Esophagus (tissue), 2 donors: ENCODE measurements at regions not wholly inside any gene's neighbourhood (a gene's known extent, or its start where the extent isn't known, plus 50 kb on each side); places are given as distances from the start of the nearest gene placed in this dataset.

Experiments
- H3K27ac ChIP-seq, 2 donors: one replicate each; pipeline ENCODE4 v1.5.1; 2013; ENCODE audit warnings: low read depth in 2 of 2, mild to moderate bottlenecking in 2 of 2, inconsistent platforms in 1 of 2, low read length in 1 of 2, moderate library complexity in 1 of 2
- H3K27me3 ChIP-seq, 2 donors: one replicate each; pipeline ENCODE4 v1.6.1; 2013; ENCODE audit warnings: low read length in 2 of 2, control low read depth in 1 of 2, mild to moderate bottlenecking in 1 of 2; ENCODE audit not compliant: insufficient read depth in 2 of 2, control insufficient read depth in 1 of 2
- H3K36me3 ChIP-seq, 2 donors: one replicate each; pipeline ENCODE4 v1.6.1; 2013; ENCODE audit warnings: low read length in 1 of 2; ENCODE audit not compliant: control insufficient read depth in 2 of 2, insufficient read depth in 2 of 2
- H3K4me1 ChIP-seq, 2 donors: one replicate each; pipeline ENCODE4 v1.6.1; 2013; ENCODE audit warnings: low read length in 1 of 2; ENCODE audit not compliant: control insufficient read depth in 2 of 2, insufficient read depth in 2 of 2
- H3K4me3 ChIP-seq, 2 donors: one replicate each; pipeline ENCODE4 v1.5.1; 2013; ENCODE audit warnings: low read length in 2 of 2, mild to moderate bottlenecking in 2 of 2, low read depth in 1 of 2, moderate library complexity in 1 of 2
- H3K9me3 ChIP-seq, 2 donors: one replicate each; pipeline ENCODE4 v1.6.1; 2013; ENCODE audit warnings: mild to moderate bottlenecking in 2 of 2, low read depth in 1 of 2, low read length in 1 of 2, moderate library complexity in 1 of 2; ENCODE audit not compliant: control insufficient read depth in 2 of 2, insufficient read depth in 1 of 2
- WGBS, 2 donors: extraction: QIAGEN DNeasy Blood & Tissue Kit; methylation state at CpG; one replicate each; pipeline ENCODE4 v1.1.7; 2013; 5-methylcytosine and 5-hydroxymethylcytosine counted together
- donor health status: healthy with polysubstance abuse.
- donor health status: Bipolar disorder and iron deficiency.

- no peaks in the 10 kb centered on the region for H3K9me3 ChIP-seq
- no peaks in the 10 kb centered on the region for H3K36me3 ChIP-seq
- H3K4me1 ChIP-seq, result no peaks in the 10 kb centered on the region
- WGBS, 2 donors, result 72 to 77% methylated on average over 3 of the region's 3 CpGs
- no peaks in the 10 kb centered on the region for H3K27me3 ChIP-seq
- no peak overlapping the region for H3K4me3 ChIP-seq
- H3K27ac ChIP-seq, result no peak overlapping the region
Observed at GRCh38 chr3:64958199-64958843, 270.5 kb upstream of the ADAMTS9 start.

- Histone ChIP-seq H3K4me1 (no peaks in the 10 kb centered on the region), H3K27me3 (no peaks in the 10 kb centered on the region), H3K36me3 (no peaks in the 10 kb centered on the region), H3K9me3 (no peaks in the 10 kb centered on the region), H3K27ac (no peak overlapping the region), H3K4me3 (no peak overlapping the region)
- 59 to 79% methylated on average over 6 of the region's 6 CpGs for WGBS, 2 donors
Observed at GRCh38 chr3:64957408-64958198, 269.8 kb upstream of the ADAMTS9 start.

GRCh38 chr3:64956711-64957325, 269.0 kb upstream of the ADAMTS9 start:
- Histone ChIP-seq H3K4me3 (no peak overlapping the region), H3K9me3 (no peaks in the 10 kb centered on the region), H3K4me1 (no peaks in the 10 kb centered on the region), H3K27ac (no peak overlapping the region), H3K27me3 (no peaks in the 10 kb centered on the region), H3K36me3 (no peaks in the 10 kb centered on the region)
- WGBS, 2 donors, result 44 to 55% methylated on average over 10 of the region's 10 CpGs

- H3K9me3 ChIP-seq, result no peaks in the 10 kb centered on the region
- 29 to 42% methylated on average over 4 of the region's 4 CpGs for WGBS, 2 donors
- H3K4me1 ChIP-seq, result no peaks in the 10 kb centered on the region
- H3K36me3 ChIP-seq, result no peaks in the 10 kb centered on the region
- H3K27me3 ChIP-seq, result no peaks in the 10 kb centered on the region
- H3K4me3 ChIP-seq, result no peak overlapping the region
- H3K27ac ChIP-seq, result peak overlapping the region in 1 of 2 donors; percentile 20
Observed at GRCh38 chr3:64954995-64955636, 267.3 kb upstream of the ADAMTS9 start.

DNA sequence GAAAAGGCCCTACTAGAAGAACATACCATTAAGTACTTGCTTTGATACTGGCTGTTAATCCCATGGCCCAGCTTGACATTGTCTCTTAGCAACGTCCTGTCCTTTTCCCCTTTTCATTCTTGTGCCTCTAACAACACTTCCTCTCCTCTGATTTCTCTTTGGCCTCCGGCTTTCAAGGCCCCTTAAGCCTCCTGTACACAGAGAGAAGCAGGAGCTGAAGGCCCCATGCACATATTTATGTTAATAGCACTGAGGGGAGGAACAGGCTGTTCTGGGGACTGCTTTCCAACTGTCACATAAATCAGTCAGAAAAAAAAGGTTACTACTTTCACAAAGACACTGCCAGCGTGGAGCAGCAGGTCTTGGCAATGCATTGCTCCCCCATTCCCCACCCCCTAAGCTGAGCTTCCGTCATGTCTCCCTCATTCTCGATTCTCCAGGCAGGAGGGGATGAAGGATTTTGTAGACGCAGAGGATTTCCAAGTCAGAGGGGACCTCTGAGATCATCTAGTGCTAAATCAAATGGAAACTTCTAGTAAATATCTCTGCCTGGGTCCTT, 257.4 kb upstream of the ADAMTS9 start:
- Histone ChIP-seq H3K36me3 (no peaks in the 10 kb centered on the region), H3K4me1 (no peaks in the 10 kb centered on the region), H3K27ac (peak overlapping the region in 1 of 2 donors; percentile 22), H3K4me3 (no peak overlapping the region), H3K27me3 (no peaks in the 10 kb centered on the region), H3K9me3 (no peaks in the 10 kb centered on the region)
- 15 to 31% methylated on average over 6 of the region's 6 CpGs for WGBS, 2 donors

- WGBS, 2 donors, result 82 to 84% methylated on average over 4 of the region's 4 CpGs
- H3K36me3 ChIP-seq, result no peaks in the 10 kb centered on the region
- no peaks in the 10 kb centered on the region for H3K27me3 ChIP-seq
- H3K4me1 ChIP-seq, result no peaks in the 10 kb centered on the region
- no peaks in the 10 kb centered on the region for H3K9me3 ChIP-seq
- no peak overlapping the region for H3K27ac ChIP-seq
- no peak overlapping the region for H3K4me3 ChIP-seq
Observed at GRCh38 chr3:64943866-64944265, 256.1 kb upstream of the ADAMTS9 start.

DNA sequence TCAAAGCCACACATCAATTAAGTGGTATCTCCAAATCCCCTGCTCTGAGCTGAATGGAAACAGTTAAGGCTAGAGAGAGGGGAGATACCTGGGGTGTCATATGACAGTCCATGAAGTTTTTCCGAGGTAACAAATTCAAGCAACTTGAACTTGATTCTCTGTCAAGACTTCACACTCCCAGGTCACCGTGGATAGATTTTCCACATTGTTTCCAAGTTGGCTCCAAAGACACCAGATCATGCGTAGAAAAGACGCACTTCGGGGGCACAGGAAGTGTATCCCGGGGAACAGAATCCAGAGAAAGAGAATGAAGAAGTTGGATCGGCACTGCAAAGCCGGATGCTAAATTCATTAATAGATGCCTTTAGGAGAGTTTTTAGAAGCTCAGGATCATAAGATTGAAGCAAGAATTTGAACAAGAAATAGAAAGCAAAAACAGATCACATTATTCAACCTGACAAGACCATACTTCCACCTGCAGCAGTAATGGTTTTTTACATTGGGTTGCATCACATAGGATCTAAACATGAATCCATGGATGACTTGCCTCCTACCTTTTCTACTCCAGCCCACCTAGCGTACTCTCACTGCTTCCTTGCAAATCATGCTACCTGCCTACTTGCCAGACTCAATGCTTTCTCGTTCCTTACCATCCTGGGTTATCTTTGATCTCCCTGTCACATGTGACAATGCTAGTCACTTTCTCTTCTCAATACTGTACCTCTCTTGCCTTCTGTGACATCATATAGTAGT, 253.0 kb upstream of the ADAMTS9 start:
- Histone ChIP-seq H3K4me1 (peaks cover 0 to 2% of the 10 kb centered on the region in 2 donors), H3K36me3 (no peaks in the 10 kb centered on the region), H3K4me3 (no peak overlapping the region), H3K9me3 (no peaks in the 10 kb centered on the region), H3K27ac (no peak overlapping the region), H3K27me3 (no peaks in the 10 kb centered on the region)
- 62 to 74% methylated on average over 10 of the region's 10 CpGs for WGBS, 2 donors

DNA sequence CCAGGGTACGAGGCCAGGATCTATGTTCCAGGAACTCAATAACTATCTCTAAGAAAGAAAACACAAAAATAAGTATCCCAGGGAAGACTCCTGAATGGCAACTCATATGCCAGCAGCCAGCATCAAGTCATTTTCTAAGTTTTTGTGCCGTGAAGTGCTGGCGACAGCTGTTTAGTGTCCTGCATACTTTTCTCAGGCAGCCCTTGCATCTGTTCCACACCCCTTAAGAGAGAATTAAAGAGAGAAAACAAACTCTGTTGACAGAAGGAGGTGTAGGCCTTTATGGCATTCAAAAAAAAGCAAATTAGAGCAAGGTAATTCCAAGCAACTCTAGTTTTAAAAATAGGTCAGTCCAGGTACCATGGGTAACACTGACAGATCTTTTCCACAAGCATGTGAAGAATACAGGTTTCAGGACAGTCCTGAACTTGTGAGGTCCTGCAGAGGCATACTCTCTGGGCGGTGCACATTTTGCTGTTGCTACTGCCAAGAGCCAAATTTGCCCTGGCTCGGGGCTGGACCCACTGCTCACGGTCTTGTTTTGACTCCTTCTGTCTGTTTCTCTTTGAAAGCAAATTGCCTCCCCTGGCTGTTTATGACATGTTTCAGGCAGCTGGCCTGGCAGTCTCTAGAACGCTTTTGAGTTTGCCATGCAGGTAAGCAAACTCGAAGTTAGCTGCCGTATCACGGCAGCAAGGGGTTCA, 252.1 kb upstream of the ADAMTS9 start:
- H3K4me3 ChIP-seq, result no peak overlapping the region
- H3K27ac ChIP-seq, result no peak overlapping the region
- H3K36me3 ChIP-seq, result no peaks in the 10 kb centered on the region
- no peaks in the 10 kb centered on the region for H3K9me3 ChIP-seq
- H3K27me3 ChIP-seq, result no peaks in the 10 kb centered on the region
- peaks cover 0 to 2% of the 10 kb centered on the region in 2 donors for H3K4me1 ChIP-seq
- WGBS, 2 donors, result 54 to 79% methylated on average over 10 of the region's 10 CpGs
